NCI-H1417 (cell line): ENCODE measurements at regions not wholly inside any gene's neighbourhood (a gene's known extent, or its start where the extent isn't known, plus 50 kb on each side); places are given as distances from the start of the nearest gene placed in this dataset.
"Not testable (repeated sequence)": the region's sequence is repeated elsewhere in the genome, so short reads cannot be mapped to it uniquely, and the experiment has no call there.

ENCODE experiments used
- DNase-seq, 3 experiments: peaks; one replicate each; lab custom pipeline; 2025; lab: John Stamatoyannopoulos, UW

- no peak for DNase-seq
Measured at GRCh38 chr5:27821681-27822080, 783.3 kb upstream of the CDH9 start.

GRCh38 chr5:27818888-27819287 is 780.5 kb upstream of the CDH9 start:
- peak in 1 of 3 experiments; percentile 48 for DNase-seq

GRCh38 chr5:27814983-27815382 is 776.6 kb upstream of the CDH9 start:
- DNase-seq, result no peak

GRCh38 chr5:27814286-27814685 is 775.9 kb upstream of the CDH9 start:
- no peak for DNase-seq

GRCh38 chr5:27810458-27810857 is 772.1 kb upstream of the CDH9 start:
- no peak for DNase-seq

- DNase-seq, result no peak
Measured at GRCh38 chr5:27797220-27797619, 758.8 kb upstream of the CDH9 start.

- no peak for DNase-seq
Measured at GRCh38 chr5:27788184-27788583, 749.8 kb upstream of the CDH9 start.

GRCh38 chr5:27784317-27784716 is 745.9 kb upstream of the CDH9 start:
- no peak for DNase-seq

GRCh38 chr5:27778121-27778520 is 739.7 kb upstream of the CDH9 start:
- no peak for DNase-seq

- DNase-seq, result no peak
Measured at GRCh38 chr5:27773636-27774035, 735.2 kb upstream of the CDH9 start.

GRCh38 chr5:27773166-27773565 is 734.8 kb upstream of the CDH9 start:
- DNase-seq, result no peak

GRCh38 chr5:27769748-27770402 is 731.5 kb upstream of the CDH9 start:
- DNase-seq, result peak in 1 of 3 experiments; percentile 27

- DNase-seq, result no peak
Measured at GRCh38 chr5:27748847-27749246, 710.5 kb upstream of the CDH9 start.

GRCh38 chr5:27743383-27743979 is 705.1 kb upstream of the CDH9 start:
- DNase-seq, result not testable (repeated sequence)

- DNase-seq, result no peak
Measured at GRCh38 chr5:27742805-27743204, 704.4 kb upstream of the CDH9 start.

- no peak for DNase-seq
Measured at GRCh38 chr5:27734838-27735237, 696.5 kb upstream of the CDH9 start.

- DNase-seq, result no peak
Measured at GRCh38 chr5:27733237-27733636, 694.9 kb upstream of the CDH9 start.

- no peak for DNase-seq
Measured at GRCh38 chr5:27727254-27727653, 688.9 kb upstream of the CDH9 start.

- DNase-seq, result peak in 1 of 3 experiments; percentile 11
Measured at GRCh38 chr5:27722337-27722736, 684.0 kb upstream of the CDH9 start.

- no peak for DNase-seq
Measured at GRCh38 chr5:27708534-27708933, 670.1 kb upstream of the CDH9 start.

GRCh38 chr5:27706832-27707231 is 668.4 kb upstream of the CDH9 start:
- no peak for DNase-seq

GRCh38 chr5:27705661-27706060 is 667.3 kb upstream of the CDH9 start:
- no peak for DNase-seq

GRCh38 chr5:27701931-27702903 is 663.8 kb upstream of the CDH9 start:
- peak in 2 of 3 experiments; percentile 7 to 53 for DNase-seq
